ENCODE measurements at regions not wholly inside any gene's neighbourhood (a gene's known extent, or its start where the extent isn't known, plus 50 kb on each side); places are given as distances from the start of the nearest gene placed in this dataset.
"Not testable (repeated sequence)": the region's sequence is repeated elsewhere in the genome, so short reads cannot be mapped to it uniquely, and the experiment has no call there.

DNA sequence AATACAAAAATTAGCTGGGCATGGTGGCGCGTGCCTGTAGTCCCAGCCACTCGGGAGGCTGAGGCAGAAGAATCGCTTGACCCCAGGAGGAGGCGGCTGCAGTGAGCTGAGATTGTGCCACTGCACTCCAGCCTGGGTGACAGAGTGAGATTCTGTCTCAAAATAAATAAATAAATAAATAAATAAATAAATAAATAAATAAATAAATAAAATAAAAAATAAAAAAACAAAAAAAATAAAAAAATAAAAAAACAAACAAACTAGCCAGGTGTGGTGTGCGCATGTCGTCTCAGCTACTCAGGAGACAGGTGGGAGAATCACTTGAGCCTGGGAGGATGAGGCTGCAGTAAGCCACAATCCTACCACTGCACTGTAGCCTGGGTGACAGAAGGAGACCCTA lies 175.4 kb downstream of the C9orf152 start:
- ATAC-seq; DNase-seq (ENCODE audit: low spot score); H3K27ac Mint-ChIP-seq; H3K27me3 Mint-ChIP-seq (ENCODE audit: low read depth); CTCF ChIA-PET; H3K36me3 Mint-ChIP-seq; POLR2A ChIA-PET; H3K9me3 Mint-ChIP-seq; H3K4me3 Mint-ChIP-seq: not testable (repeated sequence)
- 0 out of 2 replicates have a peak, but pooled peaks have one; percentile 69 for TF ChIP-seq HMGA2 (CRISPR knock-in tag; IDR thresholded peaks at IDR 0.05)
- peaks cover 22% of the 10 kb centered on the region for H3K4me1 Mint-ChIP-seq

DNA sequence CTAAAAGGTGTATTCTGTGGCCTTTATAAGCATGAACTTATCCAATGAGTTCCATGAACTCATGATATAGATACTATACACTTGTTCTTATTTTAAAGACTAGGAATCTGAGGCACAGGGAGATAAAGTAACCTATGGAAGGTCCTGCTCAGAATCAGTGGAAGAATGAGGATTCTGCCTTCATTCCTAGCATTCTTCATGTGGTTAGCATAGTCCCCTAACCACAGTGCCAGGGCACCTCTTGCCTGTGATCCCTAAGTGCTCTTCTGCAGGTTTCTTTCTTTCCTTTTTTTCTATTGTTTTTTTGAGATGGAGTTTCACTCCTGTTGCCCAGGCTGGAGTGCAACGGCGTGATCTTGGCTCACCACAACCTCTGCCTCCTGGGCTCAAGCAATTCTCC lies 174.1 kb downstream of the C9orf152 start:
- Mint-ChIP-seq H3K27ac (no peak overlapping the region), H3K27me3 (ENCODE audit: low read depth) (no peaks in the 10 kb centered on the region), H3K36me3 (no peaks in the 10 kb centered on the region), H3K9me3 (0 out of 2 replicates have a peak, but pooled peaks cover 2% of the 10 kb centered on the region), H3K4me1 (peaks cover 13% of the 10 kb centered on the region), H3K4me3 (no peak overlapping the region)
- POLR2A ChIA-PET: no interaction called here
- CTCF ChIA-PET: no interaction called here
- ATAC-seq: peak; percentile 78
- DNase-seq (ENCODE audit: low spot score): no peak
- no peak for TF ChIP-seq TP53 (CRISPR knock-in tag; IDR thresholded peaks at IDR 0.05)
- no peak for TF ChIP-seq SP1 (CRISPR knock-in tag; conservative IDR thresholded peaks at IDR 0.05)
- TF ChIP-seq, protein P1, sequence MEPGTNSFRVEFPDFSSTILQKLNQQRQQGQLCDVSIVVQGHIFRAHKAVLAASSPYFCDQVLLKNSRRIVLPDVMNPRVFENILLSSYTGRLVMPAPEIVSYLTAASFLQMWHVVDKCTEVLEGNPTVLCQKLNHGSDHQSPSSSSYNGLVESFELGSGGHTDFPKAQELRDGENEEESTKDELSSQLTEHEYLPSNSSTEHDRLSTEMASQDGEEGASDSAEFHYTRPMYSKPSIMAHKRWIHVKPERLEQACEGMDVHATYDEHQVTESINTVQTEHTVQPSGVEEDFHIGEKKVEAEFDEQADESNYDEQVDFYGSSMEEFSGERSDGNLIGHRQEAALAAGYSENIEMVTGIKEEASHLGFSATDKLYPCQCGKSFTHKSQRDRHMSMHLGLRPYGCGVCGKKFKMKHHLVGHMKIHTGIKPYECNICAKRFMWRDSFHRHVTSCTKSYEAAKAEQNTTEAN (CRISPR knock-in tag; IDR thresholded peaks at IDR 0.05): no peak
- TF ChIP-seq ZNF263 (CRISPR knock-in tag; IDR thresholded peaks at IDR 0.05; ENCODE audit: low read depth): no peak
- no peak for TF ChIP-seq EMX1 (CRISPR knock-in tag; IDR thresholded peaks at IDR 0.05)
- TF ChIP-seq, protein P2, sequence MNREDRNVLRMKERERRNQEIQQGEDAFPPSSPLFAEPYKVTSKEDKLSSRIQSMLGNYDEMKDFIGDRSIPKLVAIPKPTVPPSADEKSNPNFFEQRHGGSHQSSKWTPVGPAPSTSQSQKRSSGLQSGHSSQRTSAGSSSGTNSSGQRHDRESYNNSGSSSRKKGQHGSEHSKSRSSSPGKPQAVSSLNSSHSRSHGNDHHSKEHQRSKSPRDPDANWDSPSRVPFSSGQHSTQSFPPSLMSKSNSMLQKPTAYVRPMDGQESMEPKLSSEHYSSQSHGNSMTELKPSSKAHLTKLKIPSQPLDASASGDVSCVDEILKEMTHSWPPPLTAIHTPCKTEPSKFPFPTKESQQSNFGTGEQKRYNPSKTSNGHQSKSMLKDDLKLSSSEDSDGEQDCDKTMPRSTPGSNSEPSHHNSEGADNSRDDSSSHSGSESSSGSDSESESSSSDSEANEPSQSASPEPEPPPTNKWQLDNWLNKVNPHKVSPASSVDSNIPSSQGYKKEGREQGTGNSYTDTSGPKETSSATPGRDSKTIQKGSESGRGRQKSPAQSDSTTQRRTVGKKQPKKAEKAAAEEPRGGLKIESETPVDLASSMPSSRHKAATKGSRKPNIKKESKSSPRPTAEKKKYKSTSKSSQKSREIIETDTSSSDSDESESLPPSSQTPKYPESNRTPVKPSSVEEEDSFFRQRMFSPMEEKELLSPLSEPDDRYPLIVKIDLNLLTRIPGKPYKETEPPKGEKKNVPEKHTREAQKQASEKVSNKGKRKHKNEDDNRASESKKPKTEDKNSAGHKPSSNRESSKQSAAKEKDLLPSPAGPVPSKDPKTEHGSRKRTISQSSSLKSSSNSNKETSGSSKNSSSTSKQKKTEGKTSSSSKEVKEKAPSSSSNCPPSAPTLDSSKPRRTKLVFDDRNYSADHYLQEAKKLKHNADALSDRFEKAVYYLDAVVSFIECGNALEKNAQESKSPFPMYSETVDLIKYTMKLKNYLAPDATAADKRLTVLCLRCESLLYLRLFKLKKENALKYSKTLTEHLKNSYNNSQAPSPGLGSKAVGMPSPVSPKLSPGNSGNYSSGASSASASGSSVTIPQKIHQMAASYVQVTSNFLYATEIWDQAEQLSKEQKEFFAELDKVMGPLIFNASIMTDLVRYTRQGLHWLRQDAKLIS (CRISPR knock-in tag; IDR thresholded peaks at IDR 0.05; ENCODE audit: borderline replicate concordance): no peak
- TF ChIP-seq, protein P3, sequence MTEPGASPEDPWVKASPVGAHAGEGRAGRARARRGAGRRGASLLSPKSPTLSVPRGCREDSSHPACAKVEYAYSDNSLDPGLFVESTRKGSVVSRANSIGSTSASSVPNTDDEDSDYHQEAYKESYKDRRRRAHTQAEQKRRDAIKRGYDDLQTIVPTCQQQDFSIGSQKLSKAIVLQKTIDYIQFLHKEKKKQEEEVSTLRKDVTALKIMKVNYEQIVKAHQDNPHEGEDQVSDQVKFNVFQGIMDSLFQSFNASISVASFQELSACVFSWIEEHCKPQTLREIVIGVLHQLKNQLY (CRISPR knock-in tag; IDR thresholded peaks at IDR 0.05): no peak
- no peak for TF ChIP-seq SMAD4 (CRISPR knock-in tag; IDR thresholded peaks at IDR 0.05)
- TF ChIP-seq NR3C1 (CRISPR knock-in tag; conservative IDR thresholded peaks at IDR 0.05; ENCODE audit: low read depth): no peak
- TF ChIP-seq, protein P4, sequence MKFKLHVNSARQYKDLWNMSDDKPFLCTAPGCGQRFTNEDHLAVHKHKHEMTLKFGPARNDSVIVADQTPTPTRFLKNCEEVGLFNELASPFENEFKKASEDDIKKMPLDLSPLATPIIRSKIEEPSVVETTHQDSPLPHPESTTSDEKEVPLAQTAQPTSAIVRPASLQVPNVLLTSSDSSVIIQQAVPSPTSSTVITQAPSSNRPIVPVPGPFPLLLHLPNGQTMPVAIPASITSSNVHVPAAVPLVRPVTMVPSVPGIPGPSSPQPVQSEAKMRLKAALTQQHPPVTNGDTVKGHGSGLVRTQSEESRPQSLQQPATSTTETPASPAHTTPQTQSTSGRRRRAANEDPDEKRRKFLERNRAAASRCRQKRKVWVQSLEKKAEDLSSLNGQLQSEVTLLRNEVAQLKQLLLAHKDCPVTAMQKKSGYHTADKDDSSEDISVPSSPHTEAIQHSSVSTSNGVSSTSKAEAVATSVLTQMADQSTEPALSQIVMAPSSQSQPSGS (CRISPR knock-in tag; IDR thresholded peaks at IDR 0.05; ENCODE audit: borderline replicate concordance, low read depth): no peak
- no peak for TF ChIP-seq FOXP1 (CRISPR knock-in tag; IDR thresholded peaks at IDR 0.05; ENCODE audit: borderline replicate concordance)

DNA sequence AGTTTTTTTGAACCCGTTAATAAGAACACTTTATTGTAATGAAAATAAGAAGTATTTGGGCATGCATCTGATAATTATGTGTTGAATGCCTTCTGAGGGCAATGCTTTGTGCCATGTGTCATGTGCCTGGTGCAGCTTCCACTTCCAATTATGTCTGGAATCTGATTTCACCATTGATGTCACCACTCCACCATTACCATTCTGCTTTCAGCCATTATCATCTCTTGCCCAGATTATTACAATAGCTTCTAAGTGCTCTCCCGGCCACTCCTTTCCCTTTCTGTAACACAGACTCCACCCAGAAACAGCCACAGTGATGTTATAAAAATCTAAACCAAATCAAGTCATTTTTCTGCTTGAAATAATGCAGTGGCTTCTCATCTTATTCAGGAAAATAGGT lies 171.7 kb downstream of the C9orf152 start:
- no peak overlapping the region for H3K27ac Mint-ChIP-seq
- POLR2A ChIA-PET: no interaction called here
- no peak for TF ChIP-seq ZNF232 (CRISPR knock-in tag; IDR thresholded peaks at IDR 0.05)
- TF ChIP-seq, protein P5, sequence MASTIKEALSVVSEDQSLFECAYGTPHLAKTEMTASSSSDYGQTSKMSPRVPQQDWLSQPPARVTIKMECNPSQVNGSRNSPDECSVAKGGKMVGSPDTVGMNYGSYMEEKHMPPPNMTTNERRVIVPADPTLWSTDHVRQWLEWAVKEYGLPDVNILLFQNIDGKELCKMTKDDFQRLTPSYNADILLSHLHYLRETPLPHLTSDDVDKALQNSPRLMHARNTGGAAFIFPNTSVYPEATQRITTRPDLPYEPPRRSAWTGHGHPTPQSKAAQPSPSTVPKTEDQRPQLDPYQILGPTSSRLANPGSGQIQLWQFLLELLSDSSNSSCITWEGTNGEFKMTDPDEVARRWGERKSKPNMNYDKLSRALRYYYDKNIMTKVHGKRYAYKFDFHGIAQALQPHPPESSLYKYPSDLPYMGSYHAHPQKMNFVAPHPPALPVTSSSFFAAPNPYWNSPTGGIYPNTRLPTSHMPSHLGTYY (CRISPR knock-in tag; IDR thresholded peaks at IDR 0.05): no peak
- no peak for TF ChIP-seq PRRX2 (CRISPR knock-in tag; IDR thresholded peaks at IDR 0.05)
- TF ChIP-seq, protein P6, sequence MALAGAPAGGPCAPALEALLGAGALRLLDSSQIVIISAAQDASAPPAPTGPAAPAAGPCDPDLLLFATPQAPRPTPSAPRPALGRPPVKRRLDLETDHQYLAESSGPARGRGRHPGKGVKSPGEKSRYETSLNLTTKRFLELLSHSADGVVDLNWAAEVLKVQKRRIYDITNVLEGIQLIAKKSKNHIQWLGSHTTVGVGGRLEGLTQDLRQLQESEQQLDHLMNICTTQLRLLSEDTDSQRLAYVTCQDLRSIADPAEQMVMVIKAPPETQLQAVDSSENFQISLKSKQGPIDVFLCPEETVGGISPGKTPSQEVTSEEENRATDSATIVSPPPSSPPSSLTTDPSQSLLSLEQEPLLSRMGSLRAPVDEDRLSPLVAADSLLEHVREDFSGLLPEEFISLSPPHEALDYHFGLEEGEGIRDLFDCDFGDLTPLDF (CRISPR knock-in tag; IDR thresholded peaks at IDR 0.05): no peak
- no peak for TF ChIP-seq ZNF671 (CRISPR knock-in tag; IDR thresholded peaks at IDR 0.05)
- TF ChIP-seq ETV6 (CRISPR knock-in tag; IDR thresholded peaks at IDR 0.05): no peak
- ATAC-seq (no peak), DNase-seq (ENCODE audit: low spot score) (no peak)
- no peak overlapping the region for H3K4me3 Mint-ChIP-seq
- no peaks in the 10 kb centered on the region for H3K36me3 Mint-ChIP-seq
- H3K4me1 Mint-ChIP-seq: no peaks in the 10 kb centered on the region
- CTCF ChIA-PET: no interaction called here
- 0 out of 2 replicates have a peak, but pooled peaks cover 2% of the 10 kb centered on the region for H3K9me3 Mint-ChIP-seq
- H3K27me3 Mint-ChIP-seq (ENCODE audit: low read depth): no peaks in the 10 kb centered on the region

Measured in WTC11 (cell line).